ENCODE measurements at regions not wholly inside any gene's neighbourhood (a gene's known extent, or its start where the extent isn't known, plus 50 kb on each side); places are given as distances from the start of the nearest gene placed in this dataset.

- Histone ChIP-seq H3K36me3 (ENCODE audit: insufficient read depth) (no peaks in the 10 kb centered on the region), H3K79me2 (ENCODE audit: insufficient read depth, low read depth) (no peaks in the 10 kb centered on the region), H4K20me1 (ENCODE audit: insufficient read depth) (no peaks in the 10 kb centered on the region), H3K27me3 (ENCODE audit: insufficient read depth, low read depth) (no peaks in the 10 kb centered on the region), H3K27ac (no peak overlapping the region), H3K4me1 (ENCODE audit: low read depth, poor library complexity, severe bottlenecking) (no peaks in the 10 kb centered on the region), H3K4me3 (IDR thresholded peaks at IDR 0.05; ENCODE audit: insufficient read depth, low read depth, low read length) (no peak overlapping the region), H2AFZ (ENCODE audit: low read depth) (no peak overlapping the region), H3K9ac (no peak overlapping the region), H3K4me2 (no peak overlapping the region)
- TF ChIP-seq CTCF (conservative IDR thresholded peaks at IDR 0.05; ENCODE audit: low read depth, low read length): no peak
These were observed 60.8 kb upstream of the TMC3 start for GRCh38 chr15:81434851-81435250.

- Histone ChIP-seq H3K4me1 (ENCODE audit: low read depth, poor library complexity, severe bottlenecking) (no peaks in the 10 kb centered on the region), H2AFZ (ENCODE audit: low read depth) (no peak overlapping the region), H4K20me1 (ENCODE audit: insufficient read depth) (no peaks in the 10 kb centered on the region), H3K4me2 (no peak overlapping the region), H3K4me3 (IDR thresholded peaks at IDR 0.05; ENCODE audit: insufficient read depth, low read depth, low read length) (no peak overlapping the region), H3K9ac (no peak overlapping the region), H3K79me2 (ENCODE audit: insufficient read depth, low read depth) (no peaks in the 10 kb centered on the region), H3K27me3 (ENCODE audit: insufficient read depth, low read depth) (no peaks in the 10 kb centered on the region), H3K36me3 (ENCODE audit: insufficient read depth) (no peaks in the 10 kb centered on the region), H3K27ac (no peak overlapping the region)
- no peak for TF ChIP-seq CTCF (conservative IDR thresholded peaks at IDR 0.05; ENCODE audit: low read depth, low read length)
These were observed 59.4 kb upstream of the TMC3 start for GRCh38 chr15:81433462-81433861.

- H3K9ac ChIP-seq: no peak overlapping the region
- no peaks in the 10 kb centered on the region for H4K20me1 ChIP-seq (ENCODE audit: insufficient read depth)
- H3K4me3 ChIP-seq (IDR thresholded peaks at IDR 0.05; ENCODE audit: insufficient read depth, low read depth, low read length): no peak overlapping the region
- no peak for TF ChIP-seq CTCF (conservative IDR thresholded peaks at IDR 0.05; ENCODE audit: low read depth, low read length)
- H3K4me2 ChIP-seq: no peak overlapping the region
- no peaks in the 10 kb centered on the region for H3K27me3 ChIP-seq (ENCODE audit: insufficient read depth, low read depth)
- no peaks in the 10 kb centered on the region for H3K36me3 ChIP-seq (ENCODE audit: insufficient read depth)
- no peak overlapping the region for H3K27ac ChIP-seq
- no peak overlapping the region for H2AFZ ChIP-seq (ENCODE audit: low read depth)
- H3K79me2 ChIP-seq (ENCODE audit: insufficient read depth, low read depth): no peaks in the 10 kb centered on the region
- no peaks in the 10 kb centered on the region for H3K4me1 ChIP-seq (ENCODE audit: low read depth, poor library complexity, severe bottlenecking)
These were observed 58.2 kb upstream of the TMC3 start for GRCh38 chr15:81432179-81432578.

- Histone ChIP-seq H3K79me2 (ENCODE audit: insufficient read depth, low read depth) (no peaks in the 10 kb centered on the region), H3K36me3 (ENCODE audit: insufficient read depth) (no peaks in the 10 kb centered on the region), H2AFZ (ENCODE audit: low read depth) (no peak overlapping the region), H3K4me3 (IDR thresholded peaks at IDR 0.05; ENCODE audit: insufficient read depth, low read depth, low read length) (no peak overlapping the region), H3K4me2 (no peak overlapping the region), H3K4me1 (ENCODE audit: low read depth, poor library complexity, severe bottlenecking) (no peaks in the 10 kb centered on the region), H3K27ac (no peak overlapping the region), H3K9ac (no peak overlapping the region), H3K27me3 (ENCODE audit: insufficient read depth, low read depth) (no peaks in the 10 kb centered on the region), H4K20me1 (ENCODE audit: insufficient read depth) (no peaks in the 10 kb centered on the region)
- TF ChIP-seq CTCF (conservative IDR thresholded peaks at IDR 0.05; ENCODE audit: low read depth, low read length): no peak
These were observed 53.2 kb upstream of the TMC3 start for GRCh38 chr15:81427176-81427575.

- Histone ChIP-seq H3K27me3 (ENCODE audit: insufficient read depth, low read depth) (no peaks in the 10 kb centered on the region), H3K4me1 (ENCODE audit: low read depth, poor library complexity, severe bottlenecking) (no peaks in the 10 kb centered on the region), H3K9ac (no peak overlapping the region), H3K79me2 (ENCODE audit: insufficient read depth, low read depth) (no peaks in the 10 kb centered on the region), H3K36me3 (ENCODE audit: insufficient read depth) (no peaks in the 10 kb centered on the region), H3K4me3 (IDR thresholded peaks at IDR 0.05; ENCODE audit: insufficient read depth, low read depth, low read length) (no peak overlapping the region), H3K4me2 (no peak overlapping the region), H3K27ac (no peak overlapping the region), H2AFZ (ENCODE audit: low read depth) (no peak overlapping the region), H4K20me1 (ENCODE audit: insufficient read depth) (no peaks in the 10 kb centered on the region)
- no peak for TF ChIP-seq CTCF (conservative IDR thresholded peaks at IDR 0.05; ENCODE audit: low read depth, low read length)
These were observed 51.9 kb upstream of the TMC3 start for GRCh38 chr15:81425905-81426304.

Data from KMS-11 (cell line).